NCI-H128 (cell line): ENCODE measurements at regions not wholly inside any gene's neighbourhood (a gene's known extent, or its start where the extent isn't known, plus 50 kb on each side); places are given as distances from the start of the nearest gene placed in this dataset.
"Not testable (repeated sequence)": the region's sequence is repeated elsewhere in the genome, so short reads cannot be mapped to it uniquely, and the experiment has no call there.

Source experiments
- DNase-seq: peaks from one replicate; lab custom pipeline; 2025; ENCODE audit not compliant: unreplicated experiment; lab: John Stamatoyannopoulos, UW

DNA sequence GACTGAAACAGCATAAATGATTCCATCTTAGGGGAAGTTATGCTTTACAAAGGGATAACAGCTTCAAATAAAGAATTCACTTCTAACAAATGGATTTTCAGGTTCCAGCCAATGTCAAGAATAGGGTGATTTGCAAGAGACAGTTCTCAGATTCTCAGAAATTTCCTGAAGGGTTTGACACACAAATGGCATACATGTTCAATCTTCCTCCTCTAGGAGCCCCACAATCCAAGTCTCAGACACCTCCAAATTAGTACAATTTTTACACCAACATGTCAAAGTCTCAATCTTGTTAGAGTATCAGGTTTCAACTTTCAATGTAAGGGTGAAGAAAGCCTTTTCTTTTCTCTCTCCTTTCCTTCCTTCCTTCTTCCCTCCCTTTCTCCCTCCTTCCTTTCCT is 996.6 kb downstream of the TLE1 start:
- no peak for DNase-seq

DNA sequence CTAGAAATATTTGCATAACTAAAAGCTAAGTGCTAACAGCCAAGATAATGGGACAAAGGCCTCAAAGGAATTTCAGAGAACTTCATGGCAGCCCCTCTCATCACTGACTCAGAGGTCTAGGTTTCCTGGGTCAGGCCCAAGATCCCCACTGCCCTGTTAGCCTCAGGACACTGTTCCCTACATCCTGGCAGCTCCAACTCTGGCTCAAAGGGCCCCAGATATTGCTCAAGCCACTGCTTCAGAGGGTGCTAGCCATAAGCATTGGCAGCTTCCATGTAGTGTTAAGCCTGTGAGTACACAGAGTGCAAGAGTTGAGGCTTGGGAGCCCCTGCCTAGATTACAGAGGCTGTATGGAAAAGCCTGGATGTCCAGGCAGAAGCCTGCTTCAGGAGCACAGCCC is 998.1 kb downstream of the TLE1 start:
- no peak for DNase-seq

DNA sequence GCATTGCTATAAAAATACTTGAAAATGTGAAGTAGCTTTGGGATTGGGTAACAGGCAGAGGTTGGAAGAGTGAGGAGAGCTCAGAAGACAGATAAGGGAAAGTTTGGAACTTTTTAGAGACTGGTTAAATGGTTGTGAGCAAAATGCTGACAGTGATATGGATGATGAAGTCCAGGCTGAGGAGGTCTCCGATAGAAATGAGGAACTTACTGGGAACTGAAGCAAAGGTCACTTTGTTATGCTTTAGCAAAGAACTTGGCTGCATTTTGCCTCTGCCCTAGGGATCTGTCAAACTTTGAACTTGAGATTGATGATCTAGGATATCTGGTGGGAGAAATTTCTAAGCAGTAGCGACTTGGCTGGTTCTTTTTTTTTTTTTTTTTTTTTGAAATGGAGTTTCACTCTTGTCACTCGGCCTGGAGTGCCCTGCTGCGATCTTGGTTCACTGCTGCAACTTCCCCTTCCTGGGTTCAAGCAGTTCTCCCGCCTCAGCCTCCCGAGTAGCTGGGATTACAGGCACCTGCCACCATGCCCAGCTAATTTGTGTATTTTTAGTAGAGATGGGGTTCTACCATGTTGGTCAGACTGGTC is 998.9 kb downstream of the TLE1 start:
- DNase-seq = no peak

DNA sequence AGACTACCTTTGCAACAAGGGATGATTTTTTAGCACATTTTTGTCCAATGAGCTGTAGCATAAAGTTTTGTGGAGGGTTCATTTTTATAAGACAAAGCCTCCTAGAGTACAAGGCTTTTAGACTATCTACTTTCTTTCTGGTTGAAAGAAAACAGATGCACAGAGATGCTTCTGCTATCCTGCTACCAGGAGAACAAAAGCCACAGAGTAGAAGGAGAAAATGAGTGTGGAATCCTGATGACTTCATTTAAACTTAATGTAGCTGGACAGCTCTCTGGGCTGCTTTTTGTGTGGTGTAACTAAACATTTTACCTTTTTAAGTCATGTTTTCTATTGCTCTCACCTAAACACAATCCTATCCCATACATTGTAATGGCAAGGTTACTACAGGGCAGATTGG is 1009.4 kb downstream of the TLE1 start:
- DNase-seq = no peak

DNA sequence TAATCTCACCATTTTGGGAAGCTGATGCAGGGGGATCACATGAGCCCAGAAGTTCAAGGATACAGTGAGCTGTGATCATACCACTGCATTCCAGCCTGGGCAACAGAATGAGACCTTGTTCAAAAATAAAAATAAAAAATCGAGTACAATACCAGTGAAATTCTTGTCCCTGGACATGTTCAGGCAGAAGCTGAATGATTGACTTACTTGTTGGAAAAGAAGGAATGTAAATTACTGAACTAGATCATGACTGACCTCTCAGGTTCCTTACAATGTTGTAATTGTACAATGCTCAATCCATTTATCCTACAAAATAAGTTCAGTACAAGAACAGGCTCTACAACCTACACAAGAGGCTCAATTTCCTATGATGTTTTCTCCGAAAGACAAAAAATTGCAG is 1010.4 kb downstream of the TLE1 start:
- DNase-seq = no peak

DNA sequence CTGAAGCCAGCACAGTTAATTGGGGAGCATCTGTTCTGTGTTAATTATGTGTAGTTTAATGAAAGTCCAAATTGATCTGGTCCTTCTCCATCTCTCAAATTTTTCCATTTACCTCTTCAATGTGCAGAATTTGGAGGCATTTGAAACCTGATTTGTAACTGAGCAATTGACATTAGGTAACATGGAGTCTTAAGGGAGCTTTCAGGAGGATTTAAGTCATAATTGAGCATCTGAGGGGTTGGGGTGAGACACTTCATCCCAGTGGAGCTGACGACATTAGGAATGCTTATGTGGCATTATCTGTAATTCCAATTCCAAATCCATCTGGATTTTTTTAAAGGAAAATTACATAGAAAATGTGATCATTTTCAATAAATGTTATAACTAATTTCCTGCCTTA is 1015.9 kb downstream of the TLE1 start:
- DNase-seq = no peak

DNA sequence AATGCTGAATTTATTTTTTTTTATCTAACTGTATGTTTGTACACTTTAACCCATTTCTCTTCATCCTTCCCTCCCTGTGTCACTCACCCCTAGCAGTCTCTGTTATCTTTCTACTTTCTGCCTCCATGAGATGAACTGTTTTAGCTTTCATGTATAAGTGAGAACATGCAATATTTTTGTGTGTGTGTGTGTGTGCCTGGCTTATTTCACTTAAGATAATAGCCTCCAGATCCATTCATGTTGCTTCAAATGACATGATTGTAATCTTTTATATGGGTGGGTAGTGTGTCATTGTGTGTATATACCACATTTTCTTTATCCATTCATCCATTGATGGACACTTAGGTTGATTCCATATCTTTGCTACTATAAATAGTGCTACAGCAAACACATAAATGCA is 1023.9 kb downstream of the TLE1 start:
- no peak for DNase-seq

DNA sequence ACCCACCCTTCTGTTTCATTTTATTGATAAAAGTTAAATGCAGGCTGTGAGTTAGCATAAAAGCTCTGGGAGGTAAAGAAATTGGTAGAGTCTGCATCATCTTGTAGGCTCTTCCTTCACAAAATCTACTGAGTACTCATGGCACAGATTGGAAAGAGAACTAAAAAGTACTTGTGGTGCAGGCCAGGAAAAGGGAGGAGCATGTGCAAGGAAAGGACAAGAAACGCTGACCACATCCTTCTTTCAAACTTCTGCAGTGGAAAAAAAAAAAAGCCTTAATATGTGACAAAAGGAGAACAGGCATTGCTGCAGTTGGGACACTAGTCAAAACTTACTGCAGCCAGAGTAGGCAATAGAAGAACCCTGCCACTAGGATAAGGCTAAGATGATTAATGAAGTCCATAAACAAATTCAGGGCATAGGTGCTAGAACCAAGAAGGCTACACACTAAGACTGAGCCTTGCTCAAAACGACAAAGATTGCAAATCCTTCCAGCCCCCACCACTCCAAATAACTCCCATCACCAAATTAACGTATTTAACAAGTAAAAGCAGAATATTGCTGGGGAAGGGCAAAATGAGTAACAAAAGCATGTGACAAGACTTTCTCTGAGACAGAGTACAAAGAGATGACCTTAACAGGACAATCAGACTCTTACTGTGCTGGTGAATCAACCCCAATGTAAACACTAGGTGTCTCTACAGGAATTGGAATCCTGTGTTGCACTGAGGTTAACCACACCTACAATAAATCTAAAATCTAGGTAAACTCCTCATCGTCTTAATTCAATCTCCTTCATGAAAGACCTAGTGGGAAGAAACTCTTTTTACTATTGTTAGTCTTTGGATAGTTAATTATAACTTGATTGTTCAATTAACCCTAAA is 1024.8 kb downstream of the TLE1 start:
- DNase-seq = no peak

DNA sequence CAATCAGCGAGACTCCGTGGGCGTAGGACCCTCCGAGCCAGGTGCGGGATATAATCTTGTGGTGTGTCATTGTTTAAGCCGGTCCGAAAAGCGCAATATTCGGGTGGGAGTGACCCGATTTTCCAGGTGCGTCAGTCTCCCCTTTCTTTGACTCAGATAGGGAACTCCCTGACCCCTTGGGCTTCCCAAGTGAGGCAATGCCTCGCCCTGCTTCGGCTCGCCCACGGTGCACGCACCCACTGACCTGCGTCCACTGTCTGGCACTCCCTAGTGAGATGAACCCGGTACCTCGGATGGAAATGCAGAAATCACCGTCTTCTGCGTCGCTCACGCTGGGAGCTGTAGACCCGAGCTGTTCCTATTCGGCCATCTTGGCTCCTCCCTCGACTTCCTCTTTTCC is 1029.6 kb downstream of the TLE1 start:
- not testable (repeated sequence) for DNase-seq

DNA sequence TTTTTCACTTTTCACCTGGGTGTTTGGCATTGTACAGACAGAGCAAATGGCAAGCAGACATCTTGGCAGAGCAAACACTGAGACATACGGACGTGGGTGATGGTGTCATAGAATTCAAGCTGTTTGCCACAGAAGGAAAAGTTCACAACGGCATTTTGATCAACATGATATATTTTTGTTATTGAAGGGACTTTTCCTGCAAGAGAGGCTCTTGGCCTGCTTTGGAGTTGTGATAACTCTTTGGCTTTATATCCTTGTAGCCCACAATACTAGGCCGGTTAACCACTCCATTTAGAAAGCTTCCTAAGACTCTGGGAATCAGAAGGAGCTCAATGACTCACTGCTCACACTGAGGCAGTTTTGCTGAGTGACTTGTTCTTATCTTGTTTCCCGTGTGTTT is 1038.3 kb downstream of the TLE1 start:
- DNase-seq = no peak

DNA sequence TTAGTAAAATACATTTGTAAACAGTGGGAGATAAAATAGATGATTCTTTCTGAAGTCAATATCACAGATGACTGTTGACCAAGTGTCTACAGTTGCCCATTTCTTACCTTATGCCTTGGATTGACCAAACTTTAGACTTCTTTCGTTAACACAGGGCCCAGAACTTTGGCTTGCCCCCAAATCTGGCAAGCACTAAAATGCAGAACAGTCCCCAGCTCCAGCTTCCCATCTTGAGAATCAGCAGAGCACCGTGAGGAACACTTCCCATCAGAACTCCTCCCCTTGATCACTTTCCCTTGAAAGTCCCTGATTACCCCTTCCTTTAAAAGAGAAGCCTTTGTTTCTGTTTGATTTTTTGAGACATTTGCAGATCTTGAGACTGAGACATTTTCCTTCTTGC is 1039.9 kb downstream of the TLE1 start:
- no peak for DNase-seq

DNA sequence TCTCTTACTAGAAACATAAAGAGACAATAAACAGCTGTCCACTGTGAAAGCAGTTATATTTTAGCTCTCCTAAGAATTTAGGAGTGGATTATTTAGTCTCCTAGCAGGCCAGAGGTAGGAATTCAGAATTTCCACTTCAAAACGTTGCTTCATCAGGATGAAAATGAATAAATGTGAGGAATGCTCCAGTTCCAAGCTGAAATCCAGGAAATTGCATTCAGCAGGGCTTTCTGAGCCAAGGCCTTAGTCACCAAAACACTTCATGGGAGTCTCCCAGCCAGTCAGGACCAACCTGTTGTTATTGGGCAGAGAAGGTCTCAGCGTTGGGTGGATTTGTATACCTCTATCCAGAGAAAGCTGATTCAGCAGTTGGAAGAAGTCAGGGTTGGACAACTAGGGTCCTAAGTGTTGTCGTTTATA is 1040.3 kb downstream of the TLE1 start:
- DNase-seq = no peak

DNA sequence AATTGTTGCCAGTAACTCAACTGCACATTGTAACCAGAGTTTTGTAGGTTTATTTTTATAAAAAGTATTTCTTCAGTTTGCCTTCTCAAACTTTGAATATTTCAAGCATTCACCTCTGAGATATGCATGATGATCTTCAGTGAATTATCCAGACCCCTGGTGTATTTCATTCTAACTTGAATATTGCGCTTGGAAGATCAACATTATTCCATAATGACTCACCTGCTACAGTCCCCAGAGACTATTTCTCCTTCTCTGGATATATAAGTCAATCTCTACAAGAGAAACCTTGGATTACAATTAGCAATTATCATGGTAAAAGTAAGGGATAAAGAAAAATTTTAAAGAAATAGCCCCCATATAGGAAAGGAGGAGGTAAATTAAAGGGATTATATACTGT is 1041.0 kb downstream of the TLE1 start:
- DNase-seq = no peak

DNA sequence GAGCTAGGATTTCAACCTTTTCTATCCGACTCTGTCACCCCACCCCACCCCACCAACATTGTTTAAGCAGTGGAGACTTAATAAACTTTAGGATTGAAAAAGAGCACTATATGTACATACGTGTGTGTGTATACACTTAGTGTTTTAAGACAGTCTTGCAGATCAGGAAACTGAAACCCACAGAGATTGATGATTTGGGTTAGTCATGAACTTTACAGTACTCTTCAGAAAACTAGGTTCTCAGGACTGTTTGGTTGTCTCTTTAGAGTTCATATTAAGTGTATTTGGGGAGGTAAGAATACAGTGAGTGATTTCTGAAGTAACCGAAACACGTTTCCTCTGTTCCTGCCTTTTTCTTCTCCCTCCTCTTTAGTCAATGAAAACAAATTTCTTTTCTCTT is 1043.1 kb downstream of the TLE1 start:
- DNase-seq = no peak

DNA sequence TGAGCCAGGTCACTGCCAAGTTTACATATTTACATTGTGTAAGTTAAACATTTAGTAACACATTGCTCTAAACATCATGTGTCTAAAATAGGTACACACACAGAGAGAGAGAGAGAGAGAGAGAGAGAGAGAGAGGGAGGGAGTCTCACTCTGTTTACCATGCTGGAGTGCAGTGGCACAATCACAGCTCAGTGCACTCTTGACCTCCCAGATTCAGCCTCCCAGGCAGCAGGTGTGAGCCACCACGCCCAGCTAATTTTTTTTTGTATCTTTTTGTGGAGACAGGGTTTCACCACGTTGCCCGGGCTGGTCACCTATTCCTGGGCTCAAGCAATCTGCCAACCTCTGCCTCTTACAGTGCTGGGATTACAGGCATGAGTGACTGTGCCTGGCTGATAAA is 1045.3 kb downstream of the TLE1 start:
- DNase-seq = no peak

DNA sequence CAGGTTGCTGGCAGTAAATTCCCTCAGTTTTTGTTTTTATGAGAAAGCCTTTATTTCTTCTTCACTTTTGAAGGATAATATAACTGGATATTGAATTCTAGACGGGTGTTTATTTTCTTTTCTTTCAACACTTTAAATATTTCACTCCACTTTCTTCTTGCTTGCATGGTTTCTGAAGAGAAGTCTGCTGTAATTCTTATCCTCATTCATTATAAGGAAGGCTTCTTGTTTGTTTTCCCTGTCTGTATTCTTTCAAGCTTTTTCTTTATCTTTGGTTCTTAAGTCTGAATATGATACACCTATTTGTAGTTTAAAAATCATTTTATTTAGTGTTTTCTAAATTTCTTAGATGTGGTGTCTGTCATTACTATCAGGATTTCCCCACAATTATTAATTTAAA is 1054.3 kb downstream of the TLE1 start:
- no peak for DNase-seq

DNA sequence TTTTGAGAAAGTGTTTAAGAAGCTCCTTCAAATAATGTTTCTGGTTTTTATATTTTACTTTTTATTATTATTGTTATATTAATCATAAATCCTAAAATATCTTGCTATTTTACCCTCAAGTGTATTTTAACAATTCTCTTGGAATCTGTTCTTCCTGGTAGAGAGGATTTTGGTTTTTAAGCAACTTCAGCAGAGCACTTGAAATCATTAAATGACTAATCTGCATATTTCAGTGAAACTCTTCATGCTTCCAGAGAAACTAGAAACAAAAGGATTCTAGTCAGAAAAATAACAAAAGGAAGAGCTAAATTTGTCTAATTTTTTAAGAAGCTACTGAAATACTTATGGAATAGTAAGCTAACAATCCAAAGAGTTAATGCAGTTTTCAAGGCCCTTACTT is 1057.3 kb downstream of the TLE1 start:
- DNase-seq = no peak

DNA sequence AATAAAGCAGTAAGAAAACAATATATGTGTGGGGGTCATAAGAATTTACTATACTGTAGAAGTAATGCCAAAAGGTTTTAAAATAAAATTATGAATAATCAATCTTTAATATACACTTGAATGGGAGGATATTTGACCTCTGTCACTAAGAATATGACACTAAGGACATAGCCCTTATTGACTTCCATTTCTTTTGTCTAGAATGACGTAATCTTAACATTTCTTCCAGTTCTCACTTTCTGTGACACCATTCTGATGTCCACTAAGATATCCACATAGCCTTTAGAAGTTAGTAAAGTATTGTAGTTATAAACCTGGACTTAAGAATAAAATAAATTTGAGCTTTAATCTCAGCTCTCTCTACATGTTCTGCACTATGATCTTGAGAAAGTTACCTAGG is 1050.7 kb downstream of the TLE4 start:
- no peak for DNase-seq

DNA sequence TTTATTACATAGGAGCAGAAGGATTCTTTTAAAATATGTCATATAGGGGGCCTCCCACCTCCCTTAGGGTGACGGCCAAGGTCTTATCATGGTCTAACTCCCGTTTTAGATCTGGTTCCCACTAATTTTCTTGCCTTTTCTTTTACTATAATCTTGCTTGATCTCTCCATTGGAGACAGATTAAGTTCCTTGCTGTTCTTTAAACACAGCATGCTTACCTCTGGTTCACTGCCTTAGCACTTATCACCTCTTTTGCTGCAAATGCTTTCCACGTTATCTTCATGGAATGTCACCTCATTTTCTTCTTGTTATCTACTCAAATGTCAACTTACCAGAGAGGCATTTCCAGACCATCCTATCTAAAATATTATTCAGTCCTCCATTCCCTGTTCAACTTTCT is 1047.6 kb downstream of the TLE4 start:
- DNase-seq = no peak

DNA sequence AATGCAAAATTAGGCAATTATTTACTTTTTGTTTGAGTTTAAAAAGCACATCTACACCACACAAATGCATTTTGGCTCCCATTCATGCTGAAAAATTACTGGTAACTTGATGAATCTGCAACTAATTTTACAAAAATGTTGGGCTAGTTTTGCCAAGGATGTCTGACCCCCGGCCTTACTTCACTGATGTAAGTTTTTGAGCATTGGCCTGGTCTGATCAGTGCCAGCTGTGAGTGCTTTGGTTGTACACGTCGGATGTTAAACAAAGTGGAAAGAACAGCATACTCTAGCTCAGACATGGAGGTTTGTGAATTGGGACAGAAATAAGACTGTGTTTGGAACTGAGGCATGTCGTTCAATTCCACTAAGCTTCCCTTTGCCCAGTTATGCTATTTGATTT is 1044.2 kb downstream of the TLE4 start:
- DNase-seq = no peak

DNA sequence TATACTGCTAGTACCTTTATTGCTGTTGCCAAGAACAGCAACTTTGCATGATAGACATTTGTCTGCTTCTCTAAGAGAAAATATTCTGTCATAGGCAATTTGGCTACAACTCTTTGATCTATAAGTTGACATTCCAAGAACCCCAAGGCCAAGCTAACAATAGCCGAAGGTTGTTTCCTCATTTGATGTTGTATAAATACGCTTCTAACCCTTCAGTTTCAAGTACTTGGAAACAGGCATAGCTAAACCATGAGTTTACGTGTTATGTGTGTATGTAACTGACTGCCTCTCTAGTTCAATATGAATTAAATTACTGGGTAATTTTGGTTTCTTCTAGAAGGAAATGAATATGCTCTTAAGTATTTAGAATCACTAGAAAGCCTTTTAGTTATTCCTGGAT is 1034.0 kb downstream of the TLE4 start:
- DNase-seq = no peak

DNA sequence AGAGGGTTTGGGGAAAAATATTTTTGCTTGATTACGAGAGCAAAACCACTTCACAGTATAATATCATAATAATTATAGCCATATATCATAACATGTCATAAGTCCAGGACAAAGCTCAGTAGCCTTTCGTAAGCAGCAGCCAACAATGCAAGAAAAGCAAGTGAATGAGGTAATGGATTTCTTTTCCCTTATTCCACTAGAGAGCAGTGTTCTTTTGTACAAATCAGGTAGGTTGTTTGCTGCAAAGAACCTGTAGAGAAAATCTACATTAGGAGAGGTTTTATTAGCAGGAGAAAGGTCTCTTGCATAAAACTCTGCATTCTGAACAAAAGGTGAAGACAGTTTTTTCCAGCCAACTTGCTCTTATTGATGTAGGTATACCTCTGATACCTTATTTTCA is 1033.4 kb downstream of the TLE4 start:
- no peak for DNase-seq

DNA sequence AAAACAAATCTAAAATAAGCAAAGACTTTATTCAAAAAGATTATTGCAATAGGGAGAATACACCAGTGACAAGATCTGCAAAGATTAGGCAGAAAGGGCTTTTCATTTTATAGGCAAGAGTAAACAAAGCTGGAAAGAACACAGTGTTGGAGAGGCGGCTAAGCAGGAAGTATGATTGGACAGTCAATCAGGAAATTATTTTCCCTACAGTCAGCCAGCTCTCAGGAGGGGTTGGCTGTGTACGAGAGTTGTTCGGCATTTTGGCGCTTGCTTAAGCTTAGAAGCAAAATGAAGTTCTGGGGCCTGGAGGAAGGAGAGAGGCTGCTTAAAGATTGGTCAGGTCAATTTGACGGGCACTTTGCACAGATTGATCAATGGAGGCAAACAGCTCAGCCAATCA is 1030.5 kb downstream of the TLE4 start:
- no peak for DNase-seq
